ENCODE measurements at regions not wholly inside any gene's neighbourhood (a gene's known extent, or its start where the extent isn't known, plus 50 kb on each side); places are given as distances from the start of the nearest gene placed in this dataset.

DNA sequence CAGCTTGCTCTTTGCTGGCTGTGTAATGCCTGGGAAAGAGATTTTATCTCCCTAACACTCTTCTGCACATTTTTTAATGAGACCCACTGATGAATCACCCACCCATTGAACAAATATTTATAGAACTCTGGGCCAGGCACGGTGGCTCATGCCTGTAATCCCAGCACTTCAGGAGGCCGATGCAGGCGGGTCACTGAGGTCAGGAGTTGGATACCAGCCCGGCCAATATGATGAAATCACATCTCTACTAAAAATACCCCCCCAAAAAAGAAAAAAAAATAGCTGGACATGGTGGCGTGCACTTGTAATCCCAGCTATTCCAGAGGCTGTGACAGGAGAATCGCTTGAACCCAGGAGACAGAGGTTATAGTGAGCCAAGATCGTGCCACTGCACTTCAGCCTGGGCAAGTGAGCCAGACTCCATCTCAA lies 82.1 kb upstream of the SIRPA start:
- TF ChIP-seq ELF4 (IDR thresholded peaks at IDR 0.05) = no peak
- TF ChIP-seq NFRKB (IDR thresholded peaks at IDR 0.05) = no peak
- no peak for TF ChIP-seq HDGF (IDR thresholded peaks at IDR 0.05; ENCODE audit: borderline replicate concordance)
- TF ChIP-seq, protein P1, sequence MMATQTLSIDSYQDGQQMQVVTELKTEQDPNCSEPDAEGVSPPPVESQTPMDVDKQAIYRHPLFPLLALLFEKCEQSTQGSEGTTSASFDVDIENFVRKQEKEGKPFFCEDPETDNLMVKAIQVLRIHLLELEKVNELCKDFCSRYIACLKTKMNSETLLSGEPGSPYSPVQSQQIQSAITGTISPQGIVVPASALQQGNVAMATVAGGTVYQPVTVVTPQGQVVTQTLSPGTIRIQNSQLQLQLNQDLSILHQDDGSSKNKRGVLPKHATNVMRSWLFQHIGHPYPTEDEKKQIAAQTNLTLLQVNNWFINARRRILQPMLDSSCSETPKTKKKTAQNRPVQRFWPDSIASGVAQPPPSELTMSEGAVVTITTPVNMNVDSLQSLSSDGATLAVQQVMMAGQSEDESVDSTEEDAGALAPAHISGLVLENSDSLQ (IDR thresholded peaks at IDR 0.05) = no peak
- no peak for TF ChIP-seq LEF1 (IDR thresholded peaks at IDR 0.05; ENCODE audit: borderline replicate concordance)
- no peak for TF ChIP-seq FOXA1 (IDR thresholded peaks at IDR 0.05)
- no peak for TF ChIP-seq TARDBP (IDR thresholded peaks at IDR 0.05)
- TF ChIP-seq CTBP1 (IDR thresholded peaks at IDR 0.05; ENCODE audit: borderline replicate concordance) = no peak
- TF ChIP-seq FOXM1 (IDR thresholded peaks at IDR 0.05; ENCODE audit: borderline replicate concordance) = no peak

Data from HEK293T (cell line).